ENCODE measurements at regions not wholly inside any gene's neighbourhood (a gene's known extent, or its start where the extent isn't known, plus 50 kb on each side); places are given as distances from the start of the nearest gene placed in this dataset.
A peak's percentile ranks its signal among the peaks of the same experiment; 100 is the strongest.

GRCh38 chr1:212231372-212231771 is 53.8 kb upstream of the PPP2R5A start:
- Mint-ChIP-seq H3K4me3 (no peak overlapping the region), H3K36me3 (ENCODE audit: low read depth) (no peaks in the 10 kb centered on the region), H3K27ac (no peak overlapping the region), H3K4me1 (ENCODE audit: low read depth) (peaks cover 11% of the 10 kb centered on the region), H3K9me3 (no peaks in the 10 kb centered on the region), H3K27me3 (no peaks in the 10 kb centered on the region)
- ChIA-PET CTCF (interaction anchor here (0.6 kb wide), 1 partner anchor 1807 kb away, joined by 3 read pairs; no protein-coding TSS in a partner anchor), POLR2A (no interaction called here)
- no peaks in the 10 kb centered on the region for H3K9me3 ChIP-seq (ENCODE audit: control insufficient read depth in 1 of 2, insufficient read depth in 1 of 2, low read length in 2 of 2)
- no peaks in the 10 kb centered on the region for H3K36me3 ChIP-seq (ENCODE audit: insufficient read depth, low read length)
- no peaks in the 10 kb centered on the region for H3K27me3 ChIP-seq (ENCODE audit: control insufficient read depth in 1 of 2, insufficient read depth in 2 of 2, low read length in 2 of 2)
- no peak for ATAC-seq (ENCODE audit: poor library complexity)
- H3K4me3 ChIP-seq (ENCODE audit: low read length): no peak overlapping the region
- DNase-seq: peak in 1 of 14 experiments; percentile 46
- no peak overlapping the region for H3K27ac ChIP-seq (ENCODE audit: low read depth in 1 of 2, low read length in 2 of 2)
- intact Hi-C loops (cut with DNase I, micrococcal nuclease): no loop called here
- H3K4me1 ChIP-seq (ENCODE audit: insufficient read depth, low read length): peaks cover 8% of the 10 kb centered on the region
- no peak for TF ChIP-seq CTCF (IDR thresholded peaks at IDR 0.05)

- ChIA-PET POLR2A (no interaction called here), CTCF (no interaction called here)
- Mint-ChIP-seq H3K4me1 (ENCODE audit: low read depth) (peaks cover 8% of the 10 kb centered on the region), H3K4me3 (no peak overlapping the region), H3K9me3 (no peaks in the 10 kb centered on the region), H3K36me3 (ENCODE audit: low read depth) (no peaks in the 10 kb centered on the region), H3K27ac (no peak overlapping the region), H3K27me3 (no peaks in the 10 kb centered on the region)
- no peak for ATAC-seq (ENCODE audit: poor library complexity)
- no peak for TF ChIP-seq CTCF (IDR thresholded peaks at IDR 0.05)
- H3K27me3 ChIP-seq (ENCODE audit: control insufficient read depth in 1 of 2, insufficient read depth in 2 of 2, low read length in 2 of 2): no peaks in the 10 kb centered on the region
- H3K36me3 ChIP-seq (ENCODE audit: insufficient read depth, low read length): no peaks in the 10 kb centered on the region
- DNase-seq: peak in 2 of 14 experiments; percentile 21 to 37
- peaks cover 7% of the 10 kb centered on the region for H3K4me1 ChIP-seq (ENCODE audit: insufficient read depth, low read length)
- intact Hi-C loops (cut with DNase I, micrococcal nuclease): no loop called here
- H3K4me3 ChIP-seq (ENCODE audit: low read length): no peak overlapping the region
- no peak overlapping the region for H3K27ac ChIP-seq (ENCODE audit: low read depth in 1 of 2, low read length in 2 of 2)
- H3K9me3 ChIP-seq (ENCODE audit: control insufficient read depth in 1 of 2, insufficient read depth in 1 of 2, low read length in 2 of 2): no peaks in the 10 kb centered on the region
Measured at GRCh38 chr1:212232090-212232489, 53.1 kb upstream of the PPP2R5A start.

- TF ChIP-seq CTCF (IDR thresholded peaks at IDR 0.05): no peak
- no peak for DNase-seq
- H3K27ac Mint-ChIP-seq: no peak overlapping the region
- no peak overlapping the region for H3K4me3 ChIP-seq (ENCODE audit: low read length)
- intact Hi-C loops (cut with DNase I, micrococcal nuclease): no loop called here
- no peak overlapping the region for H3K4me3 Mint-ChIP-seq
- CTCF ChIA-PET: no interaction called here
- no peak for ATAC-seq (ENCODE audit: poor library complexity)
- H3K4me1 Mint-ChIP-seq (ENCODE audit: low read depth): peaks cover 8% of the 10 kb centered on the region
- no peaks in the 10 kb centered on the region for H3K36me3 Mint-ChIP-seq (ENCODE audit: low read depth)
- no peaks in the 10 kb centered on the region for H3K36me3 ChIP-seq (ENCODE audit: insufficient read depth, low read length)
- no peaks in the 10 kb centered on the region for H3K9me3 ChIP-seq (ENCODE audit: control insufficient read depth in 1 of 2, insufficient read depth in 1 of 2, low read length in 2 of 2)
- no peaks in the 10 kb centered on the region for H3K27me3 ChIP-seq (ENCODE audit: control insufficient read depth in 1 of 2, insufficient read depth in 2 of 2, low read length in 2 of 2)
- H3K4me1 ChIP-seq (ENCODE audit: insufficient read depth, low read length): peaks cover 7% of the 10 kb centered on the region
- POLR2A ChIA-PET: interaction anchor here (1.0 kb wide), 1 partner anchor 51 kb away, joined by 3 read pairs; no protein-coding TSS in a partner anchor
- no peaks in the 10 kb centered on the region for H3K9me3 Mint-ChIP-seq
- H3K27ac ChIP-seq (ENCODE audit: low read depth in 1 of 2, low read length in 2 of 2): no peak overlapping the region
- H3K27me3 Mint-ChIP-seq: no peaks in the 10 kb centered on the region
Measured at GRCh38 chr1:212233321-212233720, 51.9 kb upstream of the PPP2R5A start.
